ENCODE measurements at regions not wholly inside any gene's neighbourhood (a gene's known extent, or its start where the extent isn't known, plus 50 kb on each side); places are given as distances from the start of the nearest gene placed in this dataset.
A peak's percentile ranks its signal among the peaks of the same experiment; 100 is the strongest.

GRCh38 chr1:234983564-234984238 lies 144.9 kb downstream of the TOMM20 start:
- 64 to 77% methylated on average over 4 to 6 of the region's 7 CpGs for WGBS, 2 donors (ENCODE audit: low coverage in 1 of 2)
- ATAC-seq: no peak
- Histone ChIP-seq H3K9me3 (no peaks in the 10 kb centered on the region), H3K27me3 (no peaks in the 10 kb centered on the region), H3K36me3 (no peaks in the 10 kb centered on the region), H3K4me3 (no peak overlapping the region), H3K4me1 (peaks cover 32 to 87% (median 61%) of the 10 kb centered on the region in 3 donors), H3K27ac (peak overlapping the region; percentile 75 to 99 (median 94))
- no peak for TF ChIP-seq EP300 (IDR thresholded peaks at IDR 0.05)
- no peak for TF ChIP-seq CTCF (IDR thresholded peaks at IDR 0.05)
- TF ChIP-seq POLR2A (IDR thresholded peaks at IDR 0.05): no peak
- no peak for TF ChIP-seq POLR2AphosphoS5 (IDR thresholded peaks at IDR 0.05)

GRCh38 chr1:234981758-234982157 lies 146.9 kb downstream of the TOMM20 start:
- no peaks in the 10 kb centered on the region for H3K9me3 ChIP-seq
- TF ChIP-seq POLR2A (IDR thresholded peaks at IDR 0.05) (no peak), CTCF (IDR thresholded peaks at IDR 0.05) (no peak), EP300 (IDR thresholded peaks at IDR 0.05) (no peak), POLR2AphosphoS5 (IDR thresholded peaks at IDR 0.05) (no peak)
- H3K4me3 ChIP-seq: no peak overlapping the region
- no peaks in the 10 kb centered on the region for H3K36me3 ChIP-seq
- H3K27ac ChIP-seq: peak overlapping the region; percentile 91 to 97 (median 95)
- no peak for ATAC-seq
- H3K27me3 ChIP-seq: no peaks in the 10 kb centered on the region
- 100% methylated on average over 1 of the region's 2 CpGs; no CpG with 5 or more reads in 1 of the 2 donors for WGBS, 2 donors (ENCODE audit: low coverage in 1 of 2)
- H3K4me1 ChIP-seq: peaks cover 21 to 86% (median 51%) of the 10 kb centered on the region in 3 donors

GRCh38 chr1:234980645-234981396 lies 147.8 kb downstream of the TOMM20 start:
- TF ChIP-seq CTCF (IDR thresholded peaks at IDR 0.05) (peak in 2 of 4 experiments; percentile 5 to 17), EP300 (IDR thresholded peaks at IDR 0.05) (peak; percentile 68), POLR2AphosphoS5 (IDR thresholded peaks at IDR 0.05) (peak; percentile 95), POLR2A (IDR thresholded peaks at IDR 0.05) (peak in 1 of 2 donors; percentile 30)
- H3K4me1 ChIP-seq: peaks cover 16 to 77% (median 45%) of the 10 kb centered on the region in 3 donors
- ATAC-seq: peak; percentile 86
- H3K27ac ChIP-seq: peak overlapping the region; percentile 91 to 97 (median 95)
- no peaks in the 10 kb centered on the region for H3K9me3 ChIP-seq
- H3K27me3 ChIP-seq: no peaks in the 10 kb centered on the region
- H3K4me3 ChIP-seq: peak overlapping the region in 1 of 2 donors; percentile 23
- H3K36me3 ChIP-seq: no peaks in the 10 kb centered on the region
- WGBS, 2 donors (ENCODE audit: low coverage in 1 of 2): 0 to 15% methylated on average over 2 to 6 of the region's 18 CpGs

GRCh38 chr1:234980291-234980644 lies 148.4 kb downstream of the TOMM20 start:
- Histone ChIP-seq H3K36me3 (no peaks in the 10 kb centered on the region), H3K9me3 (no peaks in the 10 kb centered on the region), H3K27me3 (no peaks in the 10 kb centered on the region), H3K27ac (peak overlapping the region; percentile 91 to 97 (median 95)), H3K4me1 (peaks cover 16 to 71% (median 40%) of the 10 kb centered on the region in 3 donors), H3K4me3 (peak overlapping the region in 1 of 2 donors; percentile 23)
- WGBS, 2 donors (ENCODE audit: low coverage in 1 of 2): 33 to 53% methylated on average over 1 to 4 of the region's 6 CpGs
- ATAC-seq: no peak
- TF ChIP-seq CTCF (IDR thresholded peaks at IDR 0.05) (no peak), POLR2A (IDR thresholded peaks at IDR 0.05) (no peak), EP300 (IDR thresholded peaks at IDR 0.05) (no peak), POLR2AphosphoS5 (IDR thresholded peaks at IDR 0.05) (no peak)
